Sigmoid colon (tissue), 6 donors: ENCODE measurements at regions not wholly inside any gene's neighbourhood (a gene's known extent, or its start where the extent isn't known, plus 50 kb on each side); places are given as distances from the start of the nearest gene placed in this dataset.

Source experiments
- DNase-seq: peaks from one replicate; pipeline ENCODE4 v3.0.0-alpha.2; 2019
- H3K27ac ChIP-seq, 4 donors: fragments of 200-600 bp; sonication (generic); one replicate each; pipeline ENCODE4 v1.5.1; 2016 to 2019; ENCODE audit warnings: mild to moderate bottlenecking in 1 of 4
- H3K27me3 ChIP-seq, 3 donors: fragments of 200-600 bp; sonication (generic); one replicate each; pipeline ENCODE4 v1.5.1; 2019; ENCODE audit warnings: mild to moderate bottlenecking in 1 of 3
- H3K36me3 ChIP-seq, 4 donors: fragments of 200-600 bp; sonication (generic); one replicate each; pipeline ENCODE4 v1.5.1; 2016 to 2019
- H3K4me1 ChIP-seq, 4 donors: fragments of 200-600 bp; sonication (generic); one replicate each; pipeline ENCODE4 v1.5.1; 2017 to 2019
- H3K4me3 ChIP-seq, 4 donors: fragments of 200-600 bp; sonication (generic); one replicate each; pipeline ENCODE4 v1.5.1; 2017 to 2019; ENCODE audit warnings: mild to moderate bottlenecking in 2 of 4, moderate library complexity in 1 of 4
- H3K9me3 ChIP-seq, 4 donors: fragments of 200-600 bp in 3 of 4; sonication (generic) in 3 of 4; one replicate each; pipeline versions ENCODE4 v1.5.1 to v1.6.1; 2013 to 2019
- CTCF ChIP-seq, 4 experiments: fragments of 450-650 bp in 3 of 4; fragments of 200-600 bp in 1 of 4; IDR thresholded peaks; one replicate each; pipeline ENCODE4 v1.5.1; 2016 to 2019; ENCODE audit warnings: antibody characterized with exemption in 4 of 4, mild to moderate bottlenecking in 3 of 4, moderate library complexity in 2 of 4
- EP300 ChIP-seq, 4 donors: sonication (generic); formaldehyde crosslinking; IDR thresholded peaks; one replicate each; pipeline ENCODE4 v1.6.1; 2017; ENCODE audit warnings: antibody characterized with exemption in 4 of 4
- POLR2A ChIP-seq, 2 donors: fragments of 450-650 bp; IDR thresholded peaks; one replicate each; pipeline ENCODE4 v1.6.1; 2016; ENCODE audit warnings: antibody characterized with exemption in 2 of 2, mild to moderate bottlenecking in 2 of 2, moderate library complexity in 2 of 2
- POLR2AphosphoS5 ChIP-seq, 4 donors: sonication (generic); formaldehyde crosslinking; IDR thresholded peaks; one replicate each; pipeline ENCODE4 v1.6.1; 2017; ENCODE audit warnings: antibody characterized with exemption in 4 of 4
- WGBS, 2 donors: extraction: QIAGEN DNeasy Blood & Tissue Kit; methylation state at CpG; one replicate each; pipeline ENCODE4 v1.1.7; 2013; 5-methylcytosine and 5-hydroxymethylcytosine counted together
- intact Hi-C: fragments of 100-400 bp; cut with DNase I; formaldehyde crosslinking; loops from one replicate; pipeline ENCODE4 v1.15.1; 2023
- donor health status: healthy with polysubstance abuse.
- donor health status: healthy.

GRCh38 chr3:117480525-117480924 lies 770.9 kb downstream of the TUSC7 start:
- H3K4me3 ChIP-seq, result no peak overlapping the region
- H3K27ac ChIP-seq, result no peak overlapping the region
- WGBS, 2 donors, result 89 to 93% methylated on average over 3 of the region's 3 CpGs
- H3K9me3 ChIP-seq, result no peaks in the 10 kb centered on the region
- H3K36me3 ChIP-seq, result no peaks in the 10 kb centered on the region
- DNase-seq, result no peak
- no peaks in the 10 kb centered on the region for H3K4me1 ChIP-seq
- TF ChIP-seq EP300 (IDR thresholded peaks at IDR 0.05) (no peak), POLR2AphosphoS5 (IDR thresholded peaks at IDR 0.05) (no peak), CTCF (IDR thresholded peaks at IDR 0.05) (no peak), POLR2A (IDR thresholded peaks at IDR 0.05) (no peak)
- intact Hi-C loops, result no loop called here
- no peaks in the 10 kb centered on the region for H3K27me3 ChIP-seq

- Histone ChIP-seq H3K27me3 (no peaks in the 10 kb centered on the region), H3K9me3 (no peaks in the 10 kb centered on the region), H3K4me1 (no peaks in the 10 kb centered on the region), H3K4me3 (no peak overlapping the region), H3K27ac (no peak overlapping the region), H3K36me3 (no peaks in the 10 kb centered on the region)
- intact Hi-C loops, result no loop called here
- no peak for DNase-seq
- TF ChIP-seq POLR2A (IDR thresholded peaks at IDR 0.05) (no peak), POLR2AphosphoS5 (IDR thresholded peaks at IDR 0.05) (no peak), CTCF (IDR thresholded peaks at IDR 0.05) (no peak), EP300 (IDR thresholded peaks at IDR 0.05) (no peak)
- WGBS, 2 donors, result 82% methylated on average over 1 of the region's 1 CpG
Measured at GRCh38 chr3:117480972-117481371, 771.4 kb downstream of the TUSC7 start.

- no peak overlapping the region for H3K4me3 ChIP-seq
- no peaks in the 10 kb centered on the region for H3K27me3 ChIP-seq
- no peak for DNase-seq
- H3K27ac ChIP-seq, result no peak overlapping the region
- H3K36me3 ChIP-seq, result no peaks in the 10 kb centered on the region
- TF ChIP-seq POLR2AphosphoS5 (IDR thresholded peaks at IDR 0.05) (no peak), CTCF (IDR thresholded peaks at IDR 0.05) (no peak), EP300 (IDR thresholded peaks at IDR 0.05) (no peak), POLR2A (IDR thresholded peaks at IDR 0.05) (no peak)
- 95 to 97% methylated on average over 4 of the region's 4 CpGs for WGBS, 2 donors
- H3K9me3 ChIP-seq, result no peaks in the 10 kb centered on the region
- H3K4me1 ChIP-seq, result no peaks in the 10 kb centered on the region
- intact Hi-C loops, result no loop called here
Measured at GRCh38 chr3:117483839-117484238, 774.3 kb downstream of the TUSC7 start.

GRCh38 chr3:117485841-117486240 lies 776.3 kb downstream of the TUSC7 start:
- no peaks in the 10 kb centered on the region for H3K4me1 ChIP-seq
- intact Hi-C loops, result no loop called here
- TF ChIP-seq EP300 (IDR thresholded peaks at IDR 0.05), result no peak
- no peak for TF ChIP-seq CTCF (IDR thresholded peaks at IDR 0.05)
- no peak for TF ChIP-seq POLR2AphosphoS5 (IDR thresholded peaks at IDR 0.05)
- no peak for TF ChIP-seq POLR2A (IDR thresholded peaks at IDR 0.05)
- H3K4me3 ChIP-seq, result no peak overlapping the region
- no peak for DNase-seq
- no peaks in the 10 kb centered on the region for H3K27me3 ChIP-seq
- H3K9me3 ChIP-seq, result no peaks in the 10 kb centered on the region
- no peak overlapping the region for H3K27ac ChIP-seq
- no peaks in the 10 kb centered on the region for H3K36me3 ChIP-seq
